ENCODE measurements at regions not wholly inside any gene's neighbourhood (a gene's known extent, or its start where the extent isn't known, plus 50 kb on each side); places are given as distances from the start of the nearest gene placed in this dataset.

GRCh38 chr5:135231289-135231688, 167.7 kb downstream of the MACROH2A1 start:
- Histone ChIP-seq H3K27me3 (replicated peaks; ENCODE audit: control insufficient read depth, insufficient read depth, low read length) (peaks cover 3% of the 10 kb centered on the region), H3K4me3 (replicated peaks; ENCODE audit: low read depth, low read length) (no peak overlapping the region), H3K36me3 (ENCODE audit: control insufficient read depth, insufficient read depth, low read length) (no peaks in the 10 kb centered on the region)
- TF ChIP-seq CTCF (IDR thresholded peaks at IDR 0.05; ENCODE audit: insufficient read depth, low read length, poor library complexity, severe bottlenecking), result no peak
- no peak for DNase-seq (ENCODE audit: extremely low read depth, insufficient read length)

GRCh38 chr5:135230251-135230925, 168.6 kb downstream of the MACROH2A1 start:
- no peak for TF ChIP-seq CTCF (IDR thresholded peaks at IDR 0.05; ENCODE audit: insufficient read depth, low read length, poor library complexity, severe bottlenecking)
- Histone ChIP-seq H3K4me3 (replicated peaks; ENCODE audit: low read depth, low read length) (no peak overlapping the region), H3K36me3 (ENCODE audit: control insufficient read depth, insufficient read depth, low read length) (no peaks in the 10 kb centered on the region), H3K27me3 (replicated peaks; ENCODE audit: control insufficient read depth, insufficient read depth, low read length) (peaks cover 1% of the 10 kb centered on the region)
- DNase-seq (ENCODE audit: extremely low read depth, insufficient read length), result no peak

GRCh38 chr5:135229679-135230132, 169.3 kb downstream of the MACROH2A1 start:
- Histone ChIP-seq H3K27me3 (replicated peaks; ENCODE audit: control insufficient read depth, insufficient read depth, low read length) (peaks cover 3% of the 10 kb centered on the region), H3K36me3 (ENCODE audit: control insufficient read depth, insufficient read depth, low read length) (no peaks in the 10 kb centered on the region), H3K4me3 (replicated peaks; ENCODE audit: low read depth, low read length) (no peak overlapping the region)
- no peak for DNase-seq (ENCODE audit: extremely low read depth, insufficient read length)
- no peak for TF ChIP-seq CTCF (IDR thresholded peaks at IDR 0.05; ENCODE audit: insufficient read depth, low read length, poor library complexity, severe bottlenecking)

- no peak overlapping the region for H3K4me3 ChIP-seq (replicated peaks; ENCODE audit: low read depth, low read length)
- no peak for TF ChIP-seq CTCF (IDR thresholded peaks at IDR 0.05; ENCODE audit: insufficient read depth, low read length, poor library complexity, severe bottlenecking)
- DNase-seq (ENCODE audit: extremely low read depth, insufficient read length), result no peak
- H3K27me3 ChIP-seq (replicated peaks; ENCODE audit: control insufficient read depth, insufficient read depth, low read length), result peaks cover 4% of the 10 kb centered on the region
- H3K36me3 ChIP-seq (ENCODE audit: control insufficient read depth, insufficient read depth, low read length), result no peaks in the 10 kb centered on the region
Measured at GRCh38 chr5:135229122-135229521, 169.9 kb downstream of the MACROH2A1 start.

- TF ChIP-seq CTCF (IDR thresholded peaks at IDR 0.05; ENCODE audit: insufficient read depth, low read length, poor library complexity, severe bottlenecking), result no peak
- no peaks in the 10 kb centered on the region for H3K36me3 ChIP-seq (ENCODE audit: control insufficient read depth, insufficient read depth, low read length)
- no peak overlapping the region for H3K4me3 ChIP-seq (replicated peaks; ENCODE audit: low read depth, low read length)
- H3K27me3 ChIP-seq (replicated peaks; ENCODE audit: control insufficient read depth, insufficient read depth, low read length), result peaks cover 4% of the 10 kb centered on the region
- no peak for DNase-seq (ENCODE audit: extremely low read depth, insufficient read length)
Measured at GRCh38 chr5:135228222-135228621, 170.8 kb downstream of the MACROH2A1 start.

All from GM06990 (cell line).